ENCODE measurements at regions not wholly inside any gene's neighbourhood (a gene's known extent, or its start where the extent isn't known, plus 50 kb on each side); places are given as distances from the start of the nearest gene placed in this dataset.

GRCh38 chr2:144152817-144153271 is 367.1 kb downstream of the ZEB2 start (continued):
- TF ChIP-seq TBL1XR1 (IDR thresholded peaks at IDR 0.05; ENCODE audit: low read length in 2 of 2) (0 out of 4 replicates have a peak, but pooled peaks of 1 of the 2 experiments have one; percentile 20), SMARCC2 (IDR thresholded peaks at IDR 0.05; ENCODE audit: low read depth) (0 out of 2 replicates have a peak, but pooled peaks have one; percentile 38), ATF7 (IDR thresholded peaks at IDR 0.05) (0 out of 2 replicates have a peak, but pooled peaks have one; percentile 24), ZNF696 (CRISPR knock-in tag; conservative IDR thresholded peaks at IDR 0.05) (no peak), CCNT2 (IDR thresholded peaks at IDR 0.05; ENCODE audit: borderline replicate concordance, extremely low read depth, insufficient read length, low read depth, low read length) (peak; percentile 80), BRF2 (IDR thresholded peaks at IDR 0.05; ENCODE audit: borderline replicate concordance, insufficient read depth, insufficient read length) (no peak), MEIS2 (IDR thresholded peaks at IDR 0.05; ENCODE audit: partially characterized antibody) (peak; percentile 78), RCOR1 (IDR thresholded peaks at IDR 0.05; ENCODE audit: borderline replicate concordance in 1 of 2, low read depth in 2 of 2, low read length in 2 of 2) (peak in 1 of 2 experiments; percentile 35; a peak in 2 of 4 replicates), RBM14 (IDR thresholded peaks at IDR 0.05; ENCODE audit: borderline replicate concordance, insufficient read depth, low read depth, low read length) (no peak), TRIM24 (IDR thresholded peaks at IDR 0.05) (peak in 1 of 2 experiments; percentile 30; a peak in 2 of 4 replicates), EP400 (IDR thresholded peaks at IDR 0.05) (0 out of 2 replicates have a peak, but pooled peaks have one; percentile 17), SMARCE1 (IDR thresholded peaks at IDR 0.05) (peak; percentile 88), HNRNPK (IDR thresholded peaks at IDR 0.05; ENCODE audit: low read depth, low read length, poor library complexity, severe bottlenecking) (no peak), ZNF766 (CRISPR knock-in tag; conservative IDR thresholded peaks at IDR 0.05) (0 out of 2 replicates have a peak, but pooled peaks have one; percentile 28), TAL1 (IDR thresholded peaks at IDR 0.05) (peak; percentile 37), ZNF589 (CRISPR knock-in tag; IDR thresholded peaks at IDR 0.05; ENCODE audit: low read depth) (0 out of 2 replicates have a peak, but pooled peaks have one; percentile 38), ZBTB2 (IDR thresholded peaks at IDR 0.05) (peak; percentile 12; the same call in 1 of the 2 replicates), ZNF347 (CRISPR knock-in tag; IDR thresholded peaks at IDR 0.05; ENCODE audit: low read depth) (no peak), SMARCA4 (IDR thresholded peaks at IDR 0.05) (peak; percentile 76)
- TF ChIP-seq, protein P1, sequence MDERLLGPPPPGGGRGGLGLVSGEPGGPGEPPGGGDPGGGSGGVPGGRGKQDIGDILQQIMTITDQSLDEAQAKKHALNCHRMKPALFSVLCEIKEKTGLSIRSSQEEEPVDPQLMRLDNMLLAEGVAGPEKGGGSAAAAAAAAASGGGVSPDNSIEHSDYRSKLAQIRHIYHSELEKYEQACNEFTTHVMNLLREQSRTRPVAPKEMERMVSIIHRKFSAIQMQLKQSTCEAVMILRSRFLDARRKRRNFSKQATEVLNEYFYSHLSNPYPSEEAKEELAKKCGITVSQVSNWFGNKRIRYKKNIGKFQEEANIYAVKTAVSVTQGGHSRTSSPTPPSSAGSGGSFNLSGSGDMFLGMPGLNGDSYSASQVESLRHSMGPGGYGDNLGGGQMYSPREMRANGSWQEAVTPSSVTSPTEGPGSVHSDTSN (CRISPR knock-in tag; IDR thresholded peaks at IDR 0.05; ENCODE audit: low read depth), result no peak
- TF ChIP-seq, protein P1 (tag; conservative IDR thresholded peaks at IDR 0.05; ENCODE audit: low read depth), result peak; percentile 78
- TF ChIP-seq, protein P2, sequence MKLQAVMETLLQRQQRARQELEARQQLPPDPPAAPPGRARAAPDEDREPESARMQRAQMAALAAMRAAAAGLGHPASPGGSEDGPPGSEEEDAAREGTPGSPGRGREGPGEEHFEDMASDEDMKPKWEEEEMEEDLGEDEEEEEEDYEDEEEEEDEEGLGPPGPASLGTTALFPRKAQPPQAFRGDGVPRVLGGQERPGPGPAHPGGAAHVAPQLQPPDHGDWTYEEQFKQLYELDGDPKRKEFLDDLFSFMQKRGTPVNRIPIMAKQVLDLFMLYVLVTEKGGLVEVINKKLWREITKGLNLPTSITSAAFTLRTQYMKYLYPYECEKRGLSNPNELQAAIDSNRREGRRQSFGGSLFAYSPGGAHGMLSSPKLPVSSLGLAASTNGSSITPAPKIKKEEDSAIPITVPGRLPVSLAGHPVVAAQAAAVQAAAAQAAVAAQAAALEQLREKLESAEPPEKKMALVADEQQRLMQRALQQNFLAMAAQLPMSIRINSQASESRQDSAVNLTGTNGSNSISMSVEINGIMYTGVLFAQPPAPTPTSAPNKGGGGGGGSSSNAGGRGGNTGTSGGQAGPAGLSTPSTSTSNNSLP (IDR thresholded peaks at IDR 0.05; ENCODE audit: borderline replicate concordance, low read depth, low read length), result peak; percentile 55; the same call in 1 of the 2 replicates
